ENCODE measurements at regions not wholly inside any gene's neighbourhood (a gene's known extent, or its start where the extent isn't known, plus 50 kb on each side); places are given as distances from the start of the nearest gene placed in this dataset.

DNA sequence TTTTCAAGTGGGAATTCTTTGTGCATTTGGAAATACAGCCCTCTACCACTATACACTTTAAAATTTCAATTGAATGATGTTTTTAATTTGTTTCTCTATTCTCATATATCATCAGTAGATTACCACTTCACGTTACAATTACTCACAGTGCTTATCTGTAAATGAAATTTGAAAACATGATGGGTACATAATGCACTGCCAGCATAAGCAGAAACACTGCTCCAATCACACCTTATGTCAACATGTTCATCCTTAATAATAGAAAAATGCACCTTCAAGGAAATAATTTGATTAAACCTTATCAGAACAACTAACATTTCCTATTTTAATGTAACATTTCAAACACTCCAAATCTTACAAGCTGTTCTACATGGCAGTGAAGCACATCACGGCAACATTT, 718.4 kb downstream of the GBE1 start:
- TF ChIP-seq, protein P1, sequence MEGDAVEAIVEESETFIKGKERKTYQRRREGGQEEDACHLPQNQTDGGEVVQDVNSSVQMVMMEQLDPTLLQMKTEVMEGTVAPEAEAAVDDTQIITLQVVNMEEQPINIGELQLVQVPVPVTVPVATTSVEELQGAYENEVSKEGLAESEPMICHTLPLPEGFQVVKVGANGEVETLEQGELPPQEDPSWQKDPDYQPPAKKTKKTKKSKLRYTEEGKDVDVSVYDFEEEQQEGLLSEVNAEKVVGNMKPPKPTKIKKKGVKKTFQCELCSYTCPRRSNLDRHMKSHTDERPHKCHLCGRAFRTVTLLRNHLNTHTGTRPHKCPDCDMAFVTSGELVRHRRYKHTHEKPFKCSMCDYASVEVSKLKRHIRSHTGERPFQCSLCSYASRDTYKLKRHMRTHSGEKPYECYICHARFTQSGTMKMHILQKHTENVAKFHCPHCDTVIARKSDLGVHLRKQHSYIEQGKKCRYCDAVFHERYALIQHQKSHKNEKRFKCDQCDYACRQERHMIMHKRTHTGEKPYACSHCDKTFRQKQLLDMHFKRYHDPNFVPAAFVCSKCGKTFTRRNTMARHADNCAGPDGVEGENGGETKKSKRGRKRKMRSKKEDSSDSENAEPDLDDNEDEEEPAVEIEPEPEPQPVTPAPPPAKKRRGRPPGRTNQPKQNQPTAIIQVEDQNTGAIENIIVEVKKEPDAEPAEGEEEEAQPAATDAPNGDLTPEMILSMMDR (IDR thresholded peaks at IDR 0.05), result no peak
- TF ChIP-seq ZFX (IDR thresholded peaks at IDR 0.05; ENCODE audit: borderline replicate concordance), result no peak
- no peak overlapping the region for H3K27ac ChIP-seq

GRCh38 chr3:81041331-81041730, 720.1 kb downstream of the GBE1 start:
- no peak overlapping the region for H3K27ac ChIP-seq
- TF ChIP-seq ZFX (IDR thresholded peaks at IDR 0.05; ENCODE audit: borderline replicate concordance), result no peak
- TF ChIP-seq, protein P1 (IDR thresholded peaks at IDR 0.05), result no peak

DNA sequence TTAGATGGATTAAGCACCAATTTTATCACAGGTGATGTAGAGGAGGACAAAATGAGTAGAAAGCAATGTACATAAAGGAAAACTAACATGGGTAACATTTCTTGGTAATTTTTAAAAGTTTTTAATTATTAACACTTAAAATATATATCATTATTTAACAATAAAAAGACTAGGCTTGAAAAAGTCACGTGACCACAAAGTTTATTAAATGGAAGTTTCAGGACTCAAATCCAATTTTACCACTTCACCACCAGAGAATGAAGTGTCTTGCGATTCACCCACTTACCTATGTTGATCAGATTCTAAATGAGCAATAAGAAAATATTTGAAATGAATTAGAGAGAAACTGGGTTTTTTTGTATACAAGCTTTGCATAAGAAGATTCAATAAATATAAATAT, 721.3 kb downstream of the GBE1 start:
- no peak overlapping the region for H3K27ac ChIP-seq
- TF ChIP-seq, protein P1 (IDR thresholded peaks at IDR 0.05), result no peak
- TF ChIP-seq ZFX (IDR thresholded peaks at IDR 0.05; ENCODE audit: borderline replicate concordance), result no peak

- TF ChIP-seq ZFX (IDR thresholded peaks at IDR 0.05; ENCODE audit: borderline replicate concordance), result no peak
- TF ChIP-seq, protein P1 (IDR thresholded peaks at IDR 0.05), result no peak
- no peak overlapping the region for H3K27ac ChIP-seq
Observed at GRCh38 chr3:81033684-81034083, 727.8 kb downstream of the GBE1 start.

DNA sequence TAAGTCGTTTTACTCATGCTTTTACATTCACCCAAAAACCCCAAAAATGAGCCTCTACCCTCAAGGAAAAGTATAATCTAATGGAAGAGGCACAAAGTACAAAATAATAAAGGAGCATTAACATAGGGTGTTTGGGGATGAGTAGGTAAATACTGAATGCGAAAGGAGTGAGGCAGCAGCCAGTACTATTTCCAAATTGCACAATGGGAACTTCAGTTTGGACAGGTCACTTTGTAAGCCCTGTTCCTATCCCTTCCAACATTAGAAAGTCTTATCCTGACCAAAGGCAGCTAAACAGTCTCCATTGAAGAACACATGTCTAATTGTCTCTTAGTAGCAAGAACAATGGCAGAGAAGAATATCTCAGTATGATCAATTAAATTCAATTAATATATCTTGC, 728.3 kb downstream of the GBE1 start:
- TF ChIP-seq, protein P1 (IDR thresholded peaks at IDR 0.05), result no peak
- no peak for TF ChIP-seq ZFX (IDR thresholded peaks at IDR 0.05; ENCODE audit: borderline replicate concordance)
- H3K27ac ChIP-seq, result no peak overlapping the region

- H3K27ac ChIP-seq, result no peak overlapping the region
- TF ChIP-seq, protein P1 (IDR thresholded peaks at IDR 0.05), result no peak
- no peak for TF ChIP-seq ZFX (IDR thresholded peaks at IDR 0.05; ENCODE audit: borderline replicate concordance)
Observed at GRCh38 chr3:81029861-81030260, 731.6 kb downstream of the GBE1 start.

GRCh38 chr3:81027344-81027743, 734.1 kb downstream of the GBE1 start:
- no peak overlapping the region for H3K27ac ChIP-seq
- no peak for TF ChIP-seq ZFX (IDR thresholded peaks at IDR 0.05; ENCODE audit: borderline replicate concordance)
- TF ChIP-seq, protein P1 (IDR thresholded peaks at IDR 0.05), result no peak

Data from 22Rv1 (cell line).